ENCODE measurements at regions not wholly inside any gene's neighbourhood (a gene's known extent, or its start where the extent isn't known, plus 50 kb on each side); places are given as distances from the start of the nearest gene placed in this dataset.

- no peak for DNase-seq (ENCODE audit: low read depth in 4 of 4, low spot score in 3 of 4)
Observed at GRCh38 chr10:28082885-28083284, 84.0 kb upstream of the ODAD2 start.

DNA sequence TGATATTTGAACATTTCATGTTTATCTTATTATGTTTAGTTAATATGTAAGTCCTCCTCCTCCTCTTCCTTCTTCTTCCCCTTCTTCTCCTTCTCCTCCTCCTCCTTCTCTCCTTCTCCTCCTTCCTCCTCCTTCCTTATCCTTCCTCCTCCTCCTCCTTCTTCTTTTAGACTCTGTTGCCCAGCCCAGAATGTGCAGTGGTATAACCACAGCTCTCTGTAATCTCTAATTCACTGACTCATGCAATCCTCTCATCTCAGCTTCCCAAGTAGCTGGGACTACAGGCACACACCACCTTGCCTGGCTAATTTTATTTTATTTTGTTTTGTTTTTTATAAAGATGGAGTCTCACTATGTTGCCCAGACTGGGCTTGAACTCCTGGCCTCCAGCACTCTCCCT lies 83.4 kb upstream of the ODAD2 start:
- no peak for DNase-seq (ENCODE audit: low read depth in 4 of 4, low spot score in 3 of 4)

- no peak for DNase-seq (ENCODE audit: low read depth in 4 of 4, low spot score in 3 of 4)
Observed at GRCh38 chr10:28077889-28078288, 79.0 kb upstream of the ODAD2 start.

- DNase-seq (ENCODE audit: low read depth in 4 of 4, low spot score in 3 of 4): no peak
Observed at GRCh38 chr10:28075424-28075823, 76.5 kb upstream of the ODAD2 start.

DNA sequence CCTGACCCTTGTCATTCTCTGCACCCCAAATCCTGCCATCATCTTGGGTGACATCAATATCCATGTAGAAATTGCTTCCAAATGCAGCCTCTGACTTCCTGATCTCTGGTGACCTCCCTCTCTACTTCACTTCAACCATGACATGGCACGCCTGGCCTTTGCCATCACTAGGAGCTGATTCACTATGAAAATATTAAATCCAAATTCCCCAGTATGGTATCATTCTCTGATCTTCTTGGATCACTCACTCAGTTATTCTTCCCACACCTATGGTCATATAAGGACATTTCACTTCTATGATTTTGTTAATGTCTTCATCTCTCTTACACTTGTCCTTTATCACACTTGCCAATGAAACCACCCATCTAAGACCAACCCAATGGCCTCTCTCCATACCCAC lies 73.7 kb upstream of the ODAD2 start:
- no peak for DNase-seq (ENCODE audit: low read depth in 4 of 4, low spot score in 3 of 4)

GRCh38 chr10:28060031-28060607 lies 61.2 kb upstream of the ODAD2 start:
- DNase-seq (ENCODE audit: low read depth in 4 of 4, low spot score in 3 of 4): no peak

DNA sequence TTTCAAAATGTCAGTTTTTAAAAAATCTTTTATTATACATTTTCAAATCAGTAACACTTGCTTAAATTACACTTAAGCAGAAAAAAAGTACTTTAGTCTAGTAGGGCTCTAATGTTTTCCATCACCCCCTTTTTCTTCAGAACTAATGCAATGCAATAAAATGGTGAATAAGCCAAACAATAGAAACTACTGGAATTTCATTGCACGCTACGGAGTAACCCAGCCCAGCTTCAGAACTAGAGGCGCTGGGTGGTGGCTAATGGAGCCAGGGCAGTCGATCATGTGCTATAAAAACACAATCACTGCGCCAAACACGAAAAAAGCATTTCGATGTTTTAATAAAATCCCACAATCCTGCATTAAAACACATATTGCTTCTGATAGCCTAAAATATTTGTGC lies 59.9 kb upstream of the ODAD2 start:
- no peak for DNase-seq (ENCODE audit: low read depth in 4 of 4, low spot score in 3 of 4)

- no peak for DNase-seq (ENCODE audit: low read depth in 4 of 4, low spot score in 3 of 4)
Observed at GRCh38 chr10:28054228-28054860, 55.5 kb upstream of the ODAD2 start.

- no peak for DNase-seq (ENCODE audit: low read depth in 4 of 4, low spot score in 3 of 4)
Observed at GRCh38 chr10:28049286-28049685, 50.4 kb upstream of the ODAD2 start.

Data from right renal pelvis (tissue), 4 donors.